SK-N-SH (cell line): ENCODE measurements at regions not wholly inside any gene's neighbourhood (a gene's known extent, or its start where the extent isn't known, plus 50 kb on each side); places are given as distances from the start of the nearest gene placed in this dataset.

Experiments used
- CTCF ChIA-PET: fragments of 300-600, 350-600 bp; formaldehyde crosslinking; extraction: SDS; loops from one replicate; lab custom pipeline; 2021; lab: Yijun Ruan, JAX
- POLR2A ChIA-PET: fragments of 350-600 bp; sonication (Branson Sonifier 250); formaldehyde crosslinking; extraction: SDS; loops from one replicate; lab custom pipeline; 2020; ENCODE audit warnings: antibody characterized with exemption, inconsistent platforms; lab: Yijun Ruan, JAX
- DNase-seq: peaks from one replicate; pipeline ENCODE4 v3.0.0; 2012
- H2AFZ ChIP-seq: fragments of 200-600 bp; sonication (generic); 2 replicates; pipeline ENCODE4 v1.8.1; 2016; ENCODE audit warnings: antibody characterized with exemption, mild to moderate bottlenecking, low read depth
- H3F3A ChIP-seq: fragments of 200-600 bp; sonication (generic); replicated peaks from 2 replicates; pipeline ENCODE3; 2016; ENCODE audit warnings: antibody characterized with exemption, mild to moderate bottlenecking; ENCODE audit not compliant: insufficient read depth
- H3K27ac ChIP-seq, 2 experiments: fragments of 200-500 bp in 1 of 2; fragments of 200-600 bp in 1 of 2; sonication (Bioruptor generic) in 1 of 2; sonication (generic), shearing (Covaris generic) in 1 of 2; 2 replicates each; pipeline versions ENCODE4 v1.5.1 to v1.6.1; 2014 to 2016; ENCODE audit warnings: low read depth in 2 of 2, inconsistent platforms in 1 of 2, low read length in 1 of 2, mild to moderate bottlenecking in 1 of 2, mixed read lengths in 1 of 2
- H3K27me3 ChIP-seq: fragments of 200-600 bp; sonication (generic), shearing (Covaris generic); 2 replicates; pipeline ENCODE4 v1.6.1; 2016; ENCODE audit warnings: mixed run types; ENCODE audit not compliant: insufficient read depth
- H3K36me3 ChIP-seq, 2 experiments: fragments of 200-500 bp in 1 of 2; fragments of 200-600 bp in 1 of 2; sonication (Bioruptor generic) in 1 of 2; sonication (generic) in 1 of 2; replicated peaks in 1 of 2; 2 replicates each; pipeline versions ENCODE3 to v1.5.1; 2014 to 2016; ENCODE audit warnings: low read length in 1 of 2, mild to moderate bottlenecking in 1 of 2; ENCODE audit not compliant: insufficient read depth in 2 of 2, control insufficient read depth in 1 of 2
- H3K4me1 ChIP-seq, 2 experiments: fragments of 200-500 bp in 1 of 2; fragments of 200-600 bp in 1 of 2; sonication (Bioruptor generic) in 1 of 2; sonication (generic), shearing (Covaris generic) in 1 of 2; 2 replicates each; pipeline versions ENCODE4 v1.5.1 to v1.6.1; 2014 to 2016; ENCODE audit warnings: low read depth in 1 of 2, low read length in 1 of 2, mixed run types in 1 of 2; ENCODE audit not compliant: insufficient read depth in 2 of 2, control insufficient read depth in 1 of 2
- H3K4me2 ChIP-seq: fragments of 200-600 bp; sonication (generic), shearing (Covaris generic); 2 replicates; pipeline ENCODE4 v1.6.1; 2017; ENCODE audit warnings: mixed run types
- H3K4me3 ChIP-seq, 2 experiments: fragments of 200-500 bp in 1 of 2; fragments of 200-600 bp in 1 of 2; sonication (Bioruptor generic) in 1 of 2; sonication (generic), shearing (Covaris generic) in 1 of 2; 2 replicates each; pipeline versions ENCODE4 v1.5.1 to v1.8.1; 2014 to 2016; ENCODE audit warnings: low read depth in 2 of 2, inconsistent platforms in 1 of 2, low read length in 1 of 2, mild to moderate bottlenecking in 1 of 2, mixed read lengths in 1 of 2, moderate library complexity in 1 of 2
- H3K79me2 ChIP-seq: fragments of 200-600 bp; sonication (generic); 2 replicates; pipeline ENCODE4 v1.8.1; 2017; ENCODE audit warnings: mild to moderate bottlenecking; ENCODE audit not compliant: insufficient read depth
- H3K9ac ChIP-seq: fragments of 200-600 bp; sonication (generic); 2 replicates; pipeline ENCODE4 v1.6.1; 2017; ENCODE audit warnings: mixed run types
- H3K9me2 ChIP-seq: fragments of 200-600 bp; sonication (generic); 2 replicates; pipeline ENCODE4 v1.6.1; 2017; ENCODE audit warnings: mixed run types
- H3K9me3 ChIP-seq: fragments of 200-600 bp; sonication (generic); 2 replicates; pipeline ENCODE4 v1.6.1; 2017; ENCODE audit warnings: mixed run types, mild to moderate bottlenecking, moderate library complexity
- H4K20me1 ChIP-seq: fragments of 200-600 bp; sonication (generic); 2 replicates; pipeline ENCODE4 v1.6.1; 2017; ENCODE audit warnings: mild to moderate bottlenecking, mixed run types; ENCODE audit not compliant: insufficient read depth
- CHD2 ChIP-seq: fragments of 150-350 bp; IDR thresholded peaks from 2 replicates; pipeline ENCODE4 v1.6.1; 2018; ENCODE audit warnings: low read length; ENCODE audit not compliant: partially characterized antibody
- EP300 ChIP-seq, 2 experiments: IDR thresholded peaks; 2 replicates each; pipeline versions ENCODE4 v1.4.0 to v1.6.1; 2012; ENCODE audit warnings: borderline replicate concordance in 1 of 2, low read depth in 1 of 2, low read length in 1 of 2
- FOSL2 ChIP-seq: IDR thresholded peaks from 2 replicates; pipeline ENCODE4 v1.4.0; 2012; ENCODE audit warnings: low read depth, mild to moderate bottlenecking, moderate library complexity, borderline replicate concordance
- FOXM1 ChIP-seq: IDR thresholded peaks from 2 replicates; pipeline ENCODE4 v1.4.0; 2012; ENCODE audit warnings: low read depth, mild to moderate bottlenecking
- NFIC ChIP-seq: IDR thresholded peaks from 2 replicates; pipeline ENCODE4 v1.4.0; 2012; ENCODE audit warnings: borderline replicate concordance
- NRF1 ChIP-seq: IDR thresholded peaks from 2 replicates; pipeline ENCODE4 v1.6.1; 2012; ENCODE audit warnings: low read depth, mild to moderate bottlenecking, low read length
- PBX3 ChIP-seq: IDR thresholded peaks from 2 replicates; pipeline ENCODE4; 2012
- POLR2AphosphoS5 ChIP-seq: IDR thresholded peaks from 2 replicates; pipeline ENCODE4 v1.6.1; 2012; ENCODE audit warnings: low read depth, low read length
- RAD21 ChIP-seq: IDR thresholded peaks from 2 replicates; pipeline ENCODE4 v1.6.1; 2012; ENCODE audit warnings: mild to moderate bottlenecking, low read length
- RCOR1 ChIP-seq: fragments of 150-350 bp; IDR thresholded peaks from 2 replicates; pipeline ENCODE4 v1.6.1; 2017; ENCODE audit warnings: antibody characterized with exemption, low read length
- RFX5 ChIP-seq: IDR thresholded peaks from 2 replicates; pipeline ENCODE4 v1.6.1; 2012; ENCODE audit warnings: mild to moderate bottlenecking, improper control_type of control experiment, low read length
- SIN3A ChIP-seq: IDR thresholded peaks from 2 replicates; pipeline ENCODE4 v1.6.1; 2012; ENCODE audit warnings: low read depth, mild to moderate bottlenecking, low read length, moderate library complexity, borderline replicate concordance
- TAF1 ChIP-seq: IDR thresholded peaks from 2 replicates; pipeline ENCODE4 v1.6.1; 2012; ENCODE audit warnings: low read depth, mild to moderate bottlenecking, low read length, moderate library complexity, borderline replicate concordance
- TCF12 ChIP-seq: IDR thresholded peaks from 2 replicates; pipeline ENCODE4 v1.4.0; 2012
- YY1 ChIP-seq: IDR thresholded peaks from 2 replicates; pipeline ENCODE4 v1.4.0; 2012; ENCODE audit warnings: low read depth, mild to moderate bottlenecking
- WGBS: methylation state at CpG from one replicate; pipeline ENCODE4 v1.1.6; 2017; ENCODE audit warnings: low lambda C conversion rate; 5-methylcytosine and 5-hydroxymethylcytosine counted together
- TF ChIP-seq, protein P1 (sequence below): fragments of 150-350 bp; IDR thresholded peaks from 2 replicates; pipeline ENCODE4 v1.6.1; 2017; ENCODE audit warnings: antibody characterized with exemption, low read length, low read depth, borderline replicate concordance
- TF ChIP-seq, protein P2 (sequence below): fragments of 200-600 bp; sonication (generic); IDR thresholded peaks from 2 replicates; pipeline ENCODE4 v1.6.1; 2017; ENCODE audit warnings: antibody characterized with exemption, mild to moderate bottlenecking, moderate library complexity
- TF ChIP-seq, protein P3 (sequence below): IDR thresholded peaks from 2 replicates; pipeline ENCODE4 v1.6.1; 2012; ENCODE audit warnings: mild to moderate bottlenecking, low read depth, low read length, moderate library complexity

- CTCF ChIA-PET, result no interaction called here
- Histone ChIP-seq H3F3A (no peaks in the 10 kb centered on the region), H3K4me2 (no peak overlapping the region), H3K4me1 (no peaks in the 10 kb centered on the region), H3K27me3 (no peaks in the 10 kb centered on the region), H4K20me1 (no peaks in the 10 kb centered on the region), H3K9me2 (no peaks in the 10 kb centered on the region), H3K79me2 (no peaks in the 10 kb centered on the region), H3K27ac (no peak overlapping the region), H3K4me3 (no peak overlapping the region), H3K36me3 (no peaks in the 10 kb centered on the region), H2AFZ (no peak overlapping the region), H3K9me3 (no peaks in the 10 kb centered on the region), H3K9ac (no peak overlapping the region)
- TF ChIP-seq, protein P1, sequence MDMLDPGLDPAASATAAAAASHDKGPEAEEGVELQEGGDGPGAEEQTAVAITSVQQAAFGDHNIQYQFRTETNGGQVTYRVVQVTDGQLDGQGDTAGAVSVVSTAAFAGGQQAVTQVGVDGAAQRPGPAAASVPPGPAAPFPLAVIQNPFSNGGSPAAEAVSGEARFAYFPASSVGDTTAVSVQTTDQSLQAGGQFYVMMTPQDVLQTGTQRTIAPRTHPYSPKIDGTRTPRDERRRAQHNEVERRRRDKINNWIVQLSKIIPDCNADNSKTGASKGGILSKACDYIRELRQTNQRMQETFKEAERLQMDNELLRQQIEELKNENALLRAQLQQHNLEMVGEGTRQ, result no peak
- no peak for TF ChIP-seq FOSL2
- TF ChIP-seq RCOR1, result no peak
- TF ChIP-seq RFX5, result no peak
- TF ChIP-seq CHD2, result no peak
- TF ChIP-seq RAD21, result no peak
- no peak for TF ChIP-seq SIN3A
- TF ChIP-seq NRF1, result no peak
- TF ChIP-seq POLR2AphosphoS5, result no peak
- no peak for TF ChIP-seq NFIC
- TF ChIP-seq, protein P2, sequence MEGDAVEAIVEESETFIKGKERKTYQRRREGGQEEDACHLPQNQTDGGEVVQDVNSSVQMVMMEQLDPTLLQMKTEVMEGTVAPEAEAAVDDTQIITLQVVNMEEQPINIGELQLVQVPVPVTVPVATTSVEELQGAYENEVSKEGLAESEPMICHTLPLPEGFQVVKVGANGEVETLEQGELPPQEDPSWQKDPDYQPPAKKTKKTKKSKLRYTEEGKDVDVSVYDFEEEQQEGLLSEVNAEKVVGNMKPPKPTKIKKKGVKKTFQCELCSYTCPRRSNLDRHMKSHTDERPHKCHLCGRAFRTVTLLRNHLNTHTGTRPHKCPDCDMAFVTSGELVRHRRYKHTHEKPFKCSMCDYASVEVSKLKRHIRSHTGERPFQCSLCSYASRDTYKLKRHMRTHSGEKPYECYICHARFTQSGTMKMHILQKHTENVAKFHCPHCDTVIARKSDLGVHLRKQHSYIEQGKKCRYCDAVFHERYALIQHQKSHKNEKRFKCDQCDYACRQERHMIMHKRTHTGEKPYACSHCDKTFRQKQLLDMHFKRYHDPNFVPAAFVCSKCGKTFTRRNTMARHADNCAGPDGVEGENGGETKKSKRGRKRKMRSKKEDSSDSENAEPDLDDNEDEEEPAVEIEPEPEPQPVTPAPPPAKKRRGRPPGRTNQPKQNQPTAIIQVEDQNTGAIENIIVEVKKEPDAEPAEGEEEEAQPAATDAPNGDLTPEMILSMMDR, result no peak
- POLR2A ChIA-PET, result no interaction called here
- WGBS, result 70% methylated on average over 5 of the region's 5 CpGs
- no peak for DNase-seq
Measured at GRCh38 chr10:36119455-36119854, 477.4 kb upstream of the FZD8 start.

- Histone ChIP-seq H3K27me3 (no peaks in the 10 kb centered on the region), H3K9me2 (no peaks in the 10 kb centered on the region), H4K20me1 (no peaks in the 10 kb centered on the region), H3F3A (no peaks in the 10 kb centered on the region), H3K79me2 (no peaks in the 10 kb centered on the region), H3K9ac (no peak overlapping the region), H3K4me2 (no peak overlapping the region), H3K36me3 (no peaks in the 10 kb centered on the region), H3K9me3 (no peaks in the 10 kb centered on the region), H3K4me3 (no peak overlapping the region), H2AFZ (no peak overlapping the region), H3K27ac (no peak overlapping the region), H3K4me1 (no peaks in the 10 kb centered on the region; a peak in 1 of 4 replicates)
- ChIA-PET POLR2A (no interaction called here), CTCF (no interaction called here)
- DNase-seq, result no peak
- WGBS, result 77% methylated on average over 7 of the region's 7 CpGs
- TF ChIP-seq SIN3A (no peak), FOXM1 (no peak), TCF12 (no peak), TAF1 (no peak), EP300 (IDR thresholded peaks at IDR 0.05; ENCODE audit: borderline replicate concordance in 1 of 2, low read depth in 1 of 2, low read length in 1 of 2) (no peak), RFX5 (no peak), NRF1 (no peak), PBX3 (no peak), YY1 (no peak)
- TF ChIP-seq, protein P3, sequence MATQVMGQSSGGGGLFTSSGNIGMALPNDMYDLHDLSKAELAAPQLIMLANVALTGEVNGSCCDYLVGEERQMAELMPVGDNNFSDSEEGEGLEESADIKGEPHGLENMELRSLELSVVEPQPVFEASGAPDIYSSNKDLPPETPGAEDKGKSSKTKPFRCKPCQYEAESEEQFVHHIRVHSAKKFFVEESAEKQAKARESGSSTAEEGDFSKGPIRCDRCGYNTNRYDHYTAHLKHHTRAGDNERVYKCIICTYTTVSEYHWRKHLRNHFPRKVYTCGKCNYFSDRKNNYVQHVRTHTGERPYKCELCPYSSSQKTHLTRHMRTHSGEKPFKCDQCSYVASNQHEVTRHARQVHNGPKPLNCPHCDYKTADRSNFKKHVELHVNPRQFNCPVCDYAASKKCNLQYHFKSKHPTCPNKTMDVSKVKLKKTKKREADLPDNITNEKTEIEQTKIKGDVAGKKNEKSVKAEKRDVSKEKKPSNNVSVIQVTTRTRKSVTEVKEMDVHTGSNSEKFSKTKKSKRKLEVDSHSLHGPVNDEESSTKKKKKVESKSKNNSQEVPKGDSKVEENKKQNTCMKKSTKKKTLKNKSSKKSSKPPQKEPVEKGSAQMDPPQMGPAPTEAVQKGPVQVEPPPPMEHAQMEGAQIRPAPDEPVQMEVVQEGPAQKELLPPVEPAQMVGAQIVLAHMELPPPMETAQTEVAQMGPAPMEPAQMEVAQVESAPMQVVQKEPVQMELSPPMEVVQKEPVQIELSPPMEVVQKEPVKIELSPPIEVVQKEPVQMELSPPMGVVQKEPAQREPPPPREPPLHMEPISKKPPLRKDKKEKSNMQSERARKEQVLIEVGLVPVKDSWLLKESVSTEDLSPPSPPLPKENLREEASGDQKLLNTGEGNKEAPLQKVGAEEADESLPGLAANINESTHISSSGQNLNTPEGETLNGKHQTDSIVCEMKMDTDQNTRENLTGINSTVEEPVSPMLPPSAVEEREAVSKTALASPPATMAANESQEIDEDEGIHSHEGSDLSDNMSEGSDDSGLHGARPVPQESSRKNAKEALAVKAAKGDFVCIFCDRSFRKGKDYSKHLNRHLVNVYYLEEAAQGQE, result no peak
Measured at GRCh38 chr10:36118314-36118713, 476.2 kb upstream of the FZD8 start.
